GM12873 (cell line): ENCODE measurements at regions not wholly inside any gene's neighbourhood (a gene's known extent, or its start where the extent isn't known, plus 50 kb on each side); places are given as distances from the start of the nearest gene placed in this dataset.

Experiments
- TF ChIP-seq, protein P1 (sequence below): IDR thresholded peaks from 2 replicates; pipeline ENCODE4 v1.5.1; 2012; ENCODE audit warnings: low read depth, mild to moderate bottlenecking, moderate library complexity, low read length, control low read depth; ENCODE audit not compliant: insufficient read depth; ENCODE audit errors: missing control alignments

DNA sequence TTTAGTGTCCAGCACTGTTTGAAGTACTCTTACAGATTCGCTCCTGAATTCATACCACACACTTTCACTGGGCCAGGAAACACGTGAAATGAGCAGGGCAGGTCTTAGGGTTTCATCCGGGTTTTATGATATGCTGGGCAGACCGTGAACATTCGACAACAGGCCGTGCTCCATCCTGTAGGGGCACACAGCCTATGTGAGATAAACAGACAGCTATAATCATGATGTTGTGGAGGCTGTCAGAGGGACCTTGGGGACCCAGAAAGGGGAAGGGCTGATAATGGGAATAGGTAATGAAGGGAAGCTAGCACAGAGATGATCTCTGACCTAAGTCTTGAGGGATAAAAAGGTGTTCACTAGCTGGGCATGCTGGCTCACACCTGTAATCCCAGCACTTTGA is 110.4 kb downstream of the RIN2 start:
- TF ChIP-seq, protein P1, sequence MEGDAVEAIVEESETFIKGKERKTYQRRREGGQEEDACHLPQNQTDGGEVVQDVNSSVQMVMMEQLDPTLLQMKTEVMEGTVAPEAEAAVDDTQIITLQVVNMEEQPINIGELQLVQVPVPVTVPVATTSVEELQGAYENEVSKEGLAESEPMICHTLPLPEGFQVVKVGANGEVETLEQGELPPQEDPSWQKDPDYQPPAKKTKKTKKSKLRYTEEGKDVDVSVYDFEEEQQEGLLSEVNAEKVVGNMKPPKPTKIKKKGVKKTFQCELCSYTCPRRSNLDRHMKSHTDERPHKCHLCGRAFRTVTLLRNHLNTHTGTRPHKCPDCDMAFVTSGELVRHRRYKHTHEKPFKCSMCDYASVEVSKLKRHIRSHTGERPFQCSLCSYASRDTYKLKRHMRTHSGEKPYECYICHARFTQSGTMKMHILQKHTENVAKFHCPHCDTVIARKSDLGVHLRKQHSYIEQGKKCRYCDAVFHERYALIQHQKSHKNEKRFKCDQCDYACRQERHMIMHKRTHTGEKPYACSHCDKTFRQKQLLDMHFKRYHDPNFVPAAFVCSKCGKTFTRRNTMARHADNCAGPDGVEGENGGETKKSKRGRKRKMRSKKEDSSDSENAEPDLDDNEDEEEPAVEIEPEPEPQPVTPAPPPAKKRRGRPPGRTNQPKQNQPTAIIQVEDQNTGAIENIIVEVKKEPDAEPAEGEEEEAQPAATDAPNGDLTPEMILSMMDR, result no peak

- TF ChIP-seq, protein P1, result no peak
Observed at GRCh38 chr20:19872001-19872400, 113.9 kb downstream of the RIN2 start.

- TF ChIP-seq, protein P1, result no peak
Observed at GRCh38 chr20:19874040-19874727, 116.1 kb downstream of the RIN2 start.

DNA sequence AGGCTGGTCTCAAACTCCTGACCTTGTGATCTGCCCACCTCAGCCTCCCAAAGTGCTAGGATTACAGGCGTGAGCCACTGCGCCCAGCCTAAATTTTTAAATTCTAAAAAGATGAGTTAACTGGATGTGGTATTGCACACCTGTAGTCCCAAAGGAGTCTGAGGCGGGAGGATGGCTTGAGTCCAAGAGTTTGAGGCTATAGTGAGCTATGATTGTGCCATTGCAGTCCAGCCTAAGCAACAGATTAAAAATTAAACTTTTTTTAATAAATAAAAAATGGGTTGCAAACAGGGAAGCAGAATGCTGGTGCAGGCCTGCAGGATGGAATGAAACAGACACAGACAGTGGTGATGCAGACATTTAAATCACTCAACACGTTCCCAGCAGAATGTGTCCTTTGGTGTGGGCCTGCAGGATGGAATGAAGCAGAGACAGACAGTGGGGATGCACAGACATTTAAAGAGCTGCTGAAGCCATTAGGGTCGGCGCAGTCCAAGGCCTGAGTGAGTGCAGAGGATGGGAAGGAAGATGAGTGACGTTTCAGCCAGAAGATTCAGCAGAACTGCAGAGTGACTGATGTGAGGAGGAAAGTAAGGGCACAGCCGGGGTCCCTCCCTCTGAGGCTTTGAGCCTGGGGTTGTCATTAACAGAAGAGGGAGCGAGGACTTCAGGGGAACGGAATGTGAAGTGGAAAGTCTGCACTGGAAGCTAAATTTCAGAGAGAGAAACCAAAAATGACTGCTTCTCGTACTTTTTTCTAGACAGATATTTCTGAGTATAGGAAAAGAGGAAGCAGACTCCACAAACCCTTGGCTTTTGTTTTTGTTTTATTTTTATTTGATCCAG is 117.5 kb downstream of the RIN2 start:
- TF ChIP-seq, protein P1, result no peak

DNA sequence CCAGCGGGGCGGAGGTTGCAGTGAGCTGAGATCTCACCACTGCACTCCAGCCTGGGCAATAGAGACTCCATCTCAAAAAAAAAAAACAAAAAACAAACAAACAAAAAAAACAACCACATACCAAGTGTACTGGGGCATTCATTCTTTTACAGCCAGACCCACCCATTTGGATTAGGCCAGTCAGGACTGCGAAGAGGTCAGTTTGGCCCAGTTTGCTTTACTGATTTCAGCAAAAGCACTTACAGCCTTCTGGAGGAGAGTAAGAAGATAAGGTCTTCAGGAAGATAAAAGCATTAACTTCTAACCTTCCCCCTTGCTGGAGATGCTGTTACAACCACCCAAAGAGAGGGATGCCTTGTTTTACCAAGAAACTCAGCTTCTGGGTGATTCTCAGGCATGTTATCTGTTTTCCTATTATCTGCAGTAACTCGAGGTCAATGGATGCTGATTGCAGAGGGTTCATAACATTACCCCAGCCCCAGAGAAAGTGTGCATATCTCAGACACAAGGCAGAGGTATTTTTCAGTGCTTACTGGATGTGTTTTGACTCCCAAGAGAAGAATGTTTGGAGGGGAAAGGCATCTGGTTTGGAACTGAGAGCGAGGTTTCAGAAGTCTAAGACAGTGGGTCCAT is 118.9 kb downstream of the RIN2 start:
- TF ChIP-seq, protein P1, result no peak

GRCh38 chr20:19880256-19881079 is 122.4 kb downstream of the RIN2 start:
- TF ChIP-seq, protein P1, result no peak
